Coronary artery (tissue), 2 donors: ENCODE measurements at regions not wholly inside any gene's neighbourhood (a gene's known extent, or its start where the extent isn't known, plus 50 kb on each side); places are given as distances from the start of the nearest gene placed in this dataset.

ENCODE experiments used
- DNase-seq: peaks from one replicate; pipeline ENCODE4 v3.0.0-alpha.2; 2017; ENCODE audit warnings: low spot score
- H3K27ac ChIP-seq, 2 donors: fragments of 200-600 bp; sonication (generic); one replicate each; pipeline ENCODE4 v1.5.1; 2016 to 2019
- H3K4me3 ChIP-seq: fragments of 200-600 bp; sonication (generic); 2 replicates; pipeline ENCODE4 v1.5.1; 2016; ENCODE audit warnings: mild to moderate bottlenecking, moderate library complexity
- CTCF ChIP-seq: fragments of 200-600 bp; sonication (generic); IDR thresholded peaks from one replicate; pipeline ENCODE4 v1.5.1; 2019; ENCODE audit warnings: antibody characterized with exemption

- no peak for TF ChIP-seq CTCF
- no peak overlapping the region for H3K27ac ChIP-seq
- H3K4me3 ChIP-seq, result no peak overlapping the region
- peak; percentile 56 for DNase-seq
Measured at GRCh38 chr10:47053081-47053798, 142.0 kb downstream of the PTPN20 start.

DNA sequence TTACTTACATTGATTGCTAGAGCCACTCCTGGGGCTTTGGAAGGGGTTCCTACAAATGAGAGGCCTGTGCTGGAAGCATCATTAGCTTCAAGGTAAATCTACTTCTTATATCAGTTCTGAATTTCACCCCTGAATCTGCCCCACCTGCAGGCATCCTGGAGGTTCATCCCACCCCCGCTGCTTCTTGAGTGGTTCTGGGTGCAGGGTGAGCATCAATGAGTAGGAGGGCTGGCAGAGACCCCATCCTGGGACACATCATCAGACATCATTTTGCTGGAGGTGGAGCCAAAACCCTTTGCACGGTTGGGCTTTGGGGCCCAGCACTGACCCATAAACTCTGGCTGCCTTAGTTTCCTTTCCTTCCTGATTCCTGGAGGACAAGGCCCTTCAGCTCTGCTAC lies 143.7 kb downstream of the PTPN20 start:
- TF ChIP-seq CTCF, result no peak
- H3K27ac ChIP-seq, result no peak overlapping the region
- no peak overlapping the region for H3K4me3 ChIP-seq
- no peak for DNase-seq

DNA sequence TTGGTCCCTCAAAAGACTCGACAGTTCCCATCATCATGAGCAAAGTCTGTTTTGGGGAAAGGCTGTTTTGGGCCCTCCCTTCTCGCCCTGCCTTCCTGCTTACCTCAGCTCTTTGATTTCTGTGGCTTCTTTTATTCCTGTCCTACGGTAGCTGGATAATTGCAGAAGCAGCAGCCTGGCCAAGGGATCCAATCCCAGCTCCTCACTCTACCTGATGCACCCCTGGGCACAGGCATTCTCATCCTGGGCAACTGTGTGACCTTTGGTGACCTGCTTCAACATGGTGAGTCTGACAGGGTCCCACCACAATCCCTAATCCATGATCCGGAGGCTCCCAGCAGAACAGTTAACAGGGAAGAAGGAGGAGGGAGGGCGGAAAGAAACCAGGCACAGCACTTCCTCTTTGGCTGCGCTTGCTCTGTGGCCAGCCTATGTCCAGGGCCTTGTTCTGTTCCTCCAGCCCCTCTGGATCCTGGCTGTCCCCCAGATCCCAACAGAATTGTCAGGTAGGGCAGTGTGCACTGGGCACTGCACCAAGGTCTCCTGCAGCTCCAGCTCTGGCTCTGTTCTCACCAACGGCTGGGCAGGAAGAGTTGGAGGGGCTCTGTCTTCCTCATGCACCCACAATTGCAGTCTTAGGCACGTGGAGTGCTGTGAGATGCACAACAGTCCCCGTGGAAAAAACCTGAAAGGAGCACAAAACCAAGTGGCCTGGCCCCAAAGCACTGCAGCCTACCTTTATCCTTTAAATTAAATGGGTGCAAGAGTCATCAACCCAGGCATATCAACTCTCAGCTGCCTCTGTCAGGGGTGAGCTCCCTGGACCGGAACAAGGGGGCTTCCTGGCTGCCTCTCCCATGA lies 144.4 kb downstream of the PTPN20 start:
- H3K4me3 ChIP-seq, result no peak overlapping the region
- DNase-seq, result peak; percentile 55
- H3K27ac ChIP-seq, result no peak overlapping the region
- TF ChIP-seq CTCF, result no peak

DNA sequence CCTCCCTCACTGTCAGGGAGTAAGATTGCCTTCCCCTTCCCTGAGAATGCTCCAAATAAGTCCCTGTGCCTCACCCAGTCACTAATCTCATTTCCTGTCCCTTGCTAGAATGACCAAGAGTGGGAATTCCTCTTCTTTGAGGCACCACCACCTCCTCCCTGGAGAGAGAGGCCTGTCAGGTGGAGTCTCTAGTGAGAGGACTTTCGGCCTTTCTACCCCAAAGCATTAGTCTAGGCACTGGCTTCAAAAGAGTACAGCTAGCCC lies 145.0 kb downstream of the PTPN20 start:
- no peak for DNase-seq
- Histone ChIP-seq H3K27ac (no peak overlapping the region), H3K4me3 (no peak overlapping the region)
- TF ChIP-seq CTCF, result no peak

DNA sequence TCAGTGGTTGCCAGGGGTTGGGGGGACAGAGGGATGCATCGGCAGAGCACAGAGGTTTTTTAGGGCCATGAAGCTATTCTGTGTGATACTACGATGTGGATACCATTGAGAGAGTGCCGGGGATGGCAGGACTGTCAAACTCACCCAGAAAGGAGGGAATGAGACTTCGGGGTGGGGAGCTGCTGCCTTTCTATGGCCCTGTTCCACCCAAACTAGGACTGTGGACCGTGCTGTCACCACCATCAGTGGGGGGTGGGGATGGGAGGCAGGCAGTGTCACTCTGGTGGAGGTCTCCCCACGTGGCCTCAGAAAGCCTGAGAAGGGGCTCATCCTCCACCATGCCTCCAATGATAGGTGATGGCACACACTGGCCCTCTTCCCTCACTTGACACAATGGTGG lies 146.2 kb downstream of the PTPN20 start:
- no peak overlapping the region for H3K4me3 ChIP-seq
- no peak for TF ChIP-seq CTCF
- no peak overlapping the region for H3K27ac ChIP-seq
- DNase-seq, result no peak

DNA sequence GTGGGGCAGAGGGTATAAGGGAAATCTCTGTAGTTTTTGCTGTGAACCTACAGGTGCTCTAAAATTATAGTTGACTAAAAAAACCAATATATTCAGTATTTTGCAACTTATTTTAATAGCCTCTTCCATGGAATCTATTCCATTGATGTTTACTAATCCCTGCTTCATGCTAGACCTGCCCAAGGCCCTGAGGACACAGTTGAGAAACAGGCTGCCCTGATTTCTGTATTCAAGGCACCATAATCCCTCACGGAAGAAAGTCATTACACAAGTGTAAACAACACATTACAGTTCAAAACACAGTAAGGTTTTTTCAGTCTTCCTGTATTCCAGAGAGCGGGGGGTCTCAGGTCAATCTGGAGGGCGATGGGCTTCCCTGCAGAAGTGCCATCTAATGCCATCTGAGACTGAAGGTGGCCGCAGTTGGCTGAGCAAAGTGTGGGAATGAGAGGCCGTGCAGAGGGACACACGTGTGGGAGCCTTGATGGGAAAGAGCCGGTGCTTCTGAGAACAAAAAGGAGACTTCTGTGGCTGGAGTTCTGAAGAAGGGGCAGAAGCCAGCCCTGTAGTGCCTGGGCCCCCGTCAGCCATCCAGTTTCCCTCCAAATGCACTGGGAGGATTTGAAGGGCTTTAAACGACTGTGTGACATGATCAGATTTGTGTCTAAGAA lies 146.9 kb downstream of the PTPN20 start:
- Histone ChIP-seq H3K27ac (no peak overlapping the region), H3K4me3 (no peak overlapping the region)
- TF ChIP-seq CTCF, result no peak
- peak; percentile 56 for DNase-seq
